Ishikawa (cell line): ENCODE measurements at regions not wholly inside any gene's neighbourhood (a gene's known extent, or its start where the extent isn't known, plus 50 kb on each side); places are given as distances from the start of the nearest gene placed in this dataset.

ENCODE experiments used
- CEBPB ChIP-seq: IDR thresholded peaks from 2 replicates; pipeline ENCODE4 v1.6.1; 2012
- CREB1 ChIP-seq: IDR thresholded peaks from 2 replicates; pipeline ENCODE4 v1.6.1; 2012; ENCODE audit warnings: low read depth
- EGR1 ChIP-seq: IDR thresholded peaks from 2 replicates; pipeline ENCODE4 v1.6.1; 2012
- EP300 ChIP-seq: IDR thresholded peaks from 2 replicates; pipeline ENCODE4 v1.6.1; 2012; ENCODE audit warnings: borderline replicate concordance
- FOXM1 ChIP-seq: IDR thresholded peaks from 2 replicates; pipeline ENCODE4 v1.6.1; 2012; ENCODE audit warnings: low read depth, borderline replicate concordance
- NFIC ChIP-seq: IDR thresholded peaks from 2 replicates; pipeline ENCODE4 v1.6.1; 2012
- RAD21 ChIP-seq: IDR thresholded peaks from 2 replicates; pipeline ENCODE4 v1.6.1; 2012; ENCODE audit warnings: low read depth
- TAF1 ChIP-seq: IDR thresholded peaks from 2 replicates; pipeline ENCODE4 v1.6.1; 2012; ENCODE audit warnings: low read depth, mild to moderate bottlenecking
- TCF12 ChIP-seq: IDR thresholded peaks from 2 replicates; pipeline ENCODE4 v1.6.1; 2012; ENCODE audit warnings: low read depth
- TEAD4 ChIP-seq: IDR thresholded peaks from 2 replicates; pipeline ENCODE4 v1.6.1; 2012
- YY1 ChIP-seq: IDR thresholded peaks from 2 replicates; pipeline ENCODE4 v1.6.1; 2012; ENCODE audit warnings: low read depth
- ZBTB7A ChIP-seq: IDR thresholded peaks from 2 replicates; pipeline ENCODE4 v1.6.1; 2012; ENCODE audit warnings: low read depth
- TF ChIP-seq, protein P1 (sequence below): IDR thresholded peaks from 2 replicates; pipeline ENCODE4 v1.6.1; 2012; ENCODE audit warnings: low read depth, mild to moderate bottlenecking
- TF ChIP-seq, protein P2 (sequence below): IDR thresholded peaks from 2 replicates; pipeline ENCODE4 v1.6.1; 2012
- TF ChIP-seq, protein P3 (sequence below): IDR thresholded peaks from 2 replicates; pipeline ENCODE4 v1.6.1; 2012

DNA sequence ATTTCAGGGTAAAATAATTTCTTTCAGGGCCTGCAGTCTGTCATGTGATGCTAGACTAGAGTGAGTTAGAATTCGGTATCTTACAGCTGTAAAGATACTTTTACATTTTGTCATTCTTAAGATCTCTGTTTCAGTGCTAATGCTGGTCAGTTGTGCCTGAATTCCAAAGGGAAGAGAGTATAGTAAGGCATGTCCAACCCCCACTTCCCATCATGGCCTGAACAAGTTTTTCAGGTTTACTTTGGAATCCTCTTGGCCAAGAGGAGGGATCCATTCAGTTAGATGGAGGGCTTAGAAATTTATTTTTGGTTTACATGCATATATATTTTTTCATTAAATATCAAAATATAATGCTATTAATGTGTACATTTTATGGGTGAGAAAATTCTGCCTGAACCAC is 596.6 kb downstream of the XIRP2 start:
- TF ChIP-seq, protein P1, sequence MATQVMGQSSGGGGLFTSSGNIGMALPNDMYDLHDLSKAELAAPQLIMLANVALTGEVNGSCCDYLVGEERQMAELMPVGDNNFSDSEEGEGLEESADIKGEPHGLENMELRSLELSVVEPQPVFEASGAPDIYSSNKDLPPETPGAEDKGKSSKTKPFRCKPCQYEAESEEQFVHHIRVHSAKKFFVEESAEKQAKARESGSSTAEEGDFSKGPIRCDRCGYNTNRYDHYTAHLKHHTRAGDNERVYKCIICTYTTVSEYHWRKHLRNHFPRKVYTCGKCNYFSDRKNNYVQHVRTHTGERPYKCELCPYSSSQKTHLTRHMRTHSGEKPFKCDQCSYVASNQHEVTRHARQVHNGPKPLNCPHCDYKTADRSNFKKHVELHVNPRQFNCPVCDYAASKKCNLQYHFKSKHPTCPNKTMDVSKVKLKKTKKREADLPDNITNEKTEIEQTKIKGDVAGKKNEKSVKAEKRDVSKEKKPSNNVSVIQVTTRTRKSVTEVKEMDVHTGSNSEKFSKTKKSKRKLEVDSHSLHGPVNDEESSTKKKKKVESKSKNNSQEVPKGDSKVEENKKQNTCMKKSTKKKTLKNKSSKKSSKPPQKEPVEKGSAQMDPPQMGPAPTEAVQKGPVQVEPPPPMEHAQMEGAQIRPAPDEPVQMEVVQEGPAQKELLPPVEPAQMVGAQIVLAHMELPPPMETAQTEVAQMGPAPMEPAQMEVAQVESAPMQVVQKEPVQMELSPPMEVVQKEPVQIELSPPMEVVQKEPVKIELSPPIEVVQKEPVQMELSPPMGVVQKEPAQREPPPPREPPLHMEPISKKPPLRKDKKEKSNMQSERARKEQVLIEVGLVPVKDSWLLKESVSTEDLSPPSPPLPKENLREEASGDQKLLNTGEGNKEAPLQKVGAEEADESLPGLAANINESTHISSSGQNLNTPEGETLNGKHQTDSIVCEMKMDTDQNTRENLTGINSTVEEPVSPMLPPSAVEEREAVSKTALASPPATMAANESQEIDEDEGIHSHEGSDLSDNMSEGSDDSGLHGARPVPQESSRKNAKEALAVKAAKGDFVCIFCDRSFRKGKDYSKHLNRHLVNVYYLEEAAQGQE = no peak
- TF ChIP-seq EGR1 = no peak
- TF ChIP-seq TAF1 = no peak
- TF ChIP-seq TCF12 = no peak
- TF ChIP-seq CEBPB = no peak
- TF ChIP-seq, protein P2, sequence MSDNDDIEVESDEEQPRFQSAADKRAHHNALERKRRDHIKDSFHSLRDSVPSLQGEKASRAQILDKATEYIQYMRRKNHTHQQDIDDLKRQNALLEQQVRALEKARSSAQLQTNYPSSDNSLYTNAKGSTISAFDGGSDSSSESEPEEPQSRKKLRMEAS = no peak
- TF ChIP-seq NFIC = no peak

DNA sequence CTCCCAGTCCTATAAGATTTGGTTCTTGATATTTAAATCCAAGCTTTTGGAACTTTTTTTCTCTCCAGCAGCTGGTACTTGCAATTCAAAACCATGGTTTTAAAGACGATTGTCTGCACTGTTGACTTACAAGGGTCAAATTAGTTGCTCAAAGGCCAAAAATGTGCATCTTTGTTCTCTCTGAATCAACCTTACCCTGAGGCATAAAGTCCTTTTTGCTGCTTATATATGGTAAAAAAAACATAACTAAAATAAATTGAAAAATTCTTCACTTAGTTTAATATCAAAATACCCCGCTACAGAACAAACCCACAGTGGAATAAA is 592.7 kb downstream of the XIRP2 start:
- TF ChIP-seq CEBPB = no peak
- TF ChIP-seq, protein P3, sequence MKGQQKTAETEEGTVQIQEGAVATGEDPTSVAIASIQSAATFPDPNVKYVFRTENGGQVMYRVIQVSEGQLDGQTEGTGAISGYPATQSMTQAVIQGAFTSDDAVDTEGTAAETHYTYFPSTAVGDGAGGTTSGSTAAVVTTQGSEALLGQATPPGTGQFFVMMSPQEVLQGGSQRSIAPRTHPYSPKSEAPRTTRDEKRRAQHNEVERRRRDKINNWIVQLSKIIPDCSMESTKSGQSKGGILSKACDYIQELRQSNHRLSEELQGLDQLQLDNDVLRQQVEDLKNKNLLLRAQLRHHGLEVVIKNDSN = no peak
- TF ChIP-seq CREB1 = no peak
- TF ChIP-seq RAD21 = no peak
- TF ChIP-seq NFIC = no peak
- no peak for TF ChIP-seq ZBTB7A
- TF ChIP-seq TCF12 = no peak
- no peak for TF ChIP-seq FOXM1
- no peak for TF ChIP-seq EGR1
- TF ChIP-seq, protein P2 = no peak
- no peak for TF ChIP-seq TAF1
- TF ChIP-seq, protein P1 = no peak
- TF ChIP-seq EP300 = no peak
- TF ChIP-seq TEAD4 = no peak
- no peak for TF ChIP-seq YY1

DNA sequence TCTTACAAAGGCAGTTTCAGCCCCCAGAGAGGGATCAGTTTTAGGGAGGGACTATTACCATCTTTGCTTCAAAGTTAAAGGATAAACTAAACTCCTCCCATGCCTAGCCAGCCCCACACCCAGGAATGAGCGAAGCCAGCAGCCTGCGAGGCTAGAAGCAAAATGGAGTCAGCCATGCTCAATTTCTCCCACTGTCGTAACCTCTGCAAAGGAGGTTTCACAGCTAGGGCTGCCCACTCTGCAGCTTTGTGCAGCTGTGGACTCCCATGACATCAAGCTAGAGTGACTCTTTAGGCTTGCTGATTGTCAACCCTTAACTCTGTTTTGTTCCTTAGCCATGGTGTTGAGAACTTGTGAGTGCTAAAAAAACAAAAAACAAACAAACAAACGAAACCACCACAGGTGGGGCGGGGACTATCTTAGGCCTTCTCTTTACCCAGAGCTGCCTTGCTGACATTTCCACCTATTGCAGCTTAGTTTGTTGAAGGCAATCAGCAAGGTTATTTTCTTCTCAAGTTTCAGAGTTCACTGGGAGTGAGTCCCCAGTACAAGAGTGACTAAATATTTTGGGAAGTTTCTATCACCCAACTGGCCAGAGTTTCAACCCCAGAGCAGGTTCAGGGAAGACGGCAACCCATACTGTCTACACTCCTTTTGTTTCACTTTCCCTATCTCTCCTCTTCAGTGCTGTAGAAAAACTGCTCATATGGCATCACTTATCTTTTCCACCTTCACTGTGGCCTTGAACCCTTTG is 592.1 kb downstream of the XIRP2 start:
- TF ChIP-seq, protein P2 = no peak
- no peak for TF ChIP-seq CREB1
- no peak for TF ChIP-seq YY1
- TF ChIP-seq, protein P3 = no peak

DNA sequence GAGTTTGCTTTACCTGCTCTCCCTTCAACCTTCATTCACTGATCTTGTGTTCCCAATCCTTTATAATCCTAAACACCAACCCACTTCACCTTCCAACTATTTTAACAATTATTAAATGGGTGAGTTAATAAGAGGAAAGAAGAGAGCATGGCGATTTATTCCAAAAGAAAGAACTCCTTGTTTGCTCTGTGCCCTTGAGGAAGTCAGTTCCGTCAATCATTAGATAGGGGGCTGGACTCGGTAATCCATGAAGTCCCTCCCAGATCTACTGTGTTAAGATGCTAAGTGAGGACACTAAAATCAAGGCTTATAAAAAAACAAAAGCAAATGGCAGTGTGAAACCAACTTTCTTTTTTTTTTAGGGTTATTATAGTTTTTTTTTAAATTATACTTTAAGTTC is 589.9 kb downstream of the XIRP2 start:
- no peak for TF ChIP-seq EP300
- TF ChIP-seq RAD21 = no peak
- no peak for TF ChIP-seq EGR1
- TF ChIP-seq, protein P3 = no peak
- no peak for TF ChIP-seq CREB1
- TF ChIP-seq NFIC = no peak
- no peak for TF ChIP-seq YY1
- no peak for TF ChIP-seq TAF1
- no peak for TF ChIP-seq FOXM1

DNA sequence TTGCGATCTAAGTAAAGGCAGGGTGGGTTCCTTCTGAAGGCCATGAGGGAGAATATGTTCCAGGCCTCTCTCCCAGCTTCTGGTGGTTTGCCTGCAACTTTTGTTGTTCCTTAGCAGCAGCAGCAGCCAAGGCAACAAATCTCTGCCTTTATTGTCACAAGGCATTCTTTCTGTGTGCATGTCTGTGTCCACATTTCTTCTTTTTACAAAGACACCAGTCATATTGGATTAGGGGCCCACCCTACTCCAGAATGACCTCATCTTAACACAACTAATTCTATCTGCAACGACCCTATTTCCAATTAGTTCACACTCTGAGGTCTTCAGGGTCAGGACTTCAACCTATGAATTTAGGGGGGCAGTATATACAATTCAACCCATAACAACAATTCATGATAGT is 587.5 kb downstream of the XIRP2 start:
- TF ChIP-seq NFIC = no peak
- no peak for TF ChIP-seq TCF12
- no peak for TF ChIP-seq FOXM1
- TF ChIP-seq, protein P1 = no peak
- no peak for TF ChIP-seq ZBTB7A
- TF ChIP-seq CREB1 = no peak
- TF ChIP-seq EP300 = no peak
- TF ChIP-seq TAF1 = no peak
